Tibial nerve (tissue), 4 donors: ENCODE measurements at regions not wholly inside any gene's neighbourhood (a gene's known extent, or its start where the extent isn't known, plus 50 kb on each side); places are given as distances from the start of the nearest gene placed in this dataset.

Experiments used
- EP300 ChIP-seq, 2 donors: sonication (generic); formaldehyde crosslinking; IDR thresholded peaks; one replicate each; pipeline ENCODE4 v1.6.1; 2017; ENCODE audit warnings: antibody characterized with exemption in 2 of 2, mild to moderate bottlenecking in 1 of 2
- TF ChIP-seq, protein P1 (sequence below), 5 experiments: fragments of 200-600 bp in 3 of 5; fragments of 450-650 bp in 2 of 5; sonication (generic) in 3 of 5; IDR thresholded peaks; one replicate each; pipeline ENCODE4 v1.5.1; 2016 to 2019; ENCODE audit warnings: antibody characterized with exemption in 5 of 5, mild to moderate bottlenecking in 3 of 5, moderate library complexity in 2 of 5

DNA sequence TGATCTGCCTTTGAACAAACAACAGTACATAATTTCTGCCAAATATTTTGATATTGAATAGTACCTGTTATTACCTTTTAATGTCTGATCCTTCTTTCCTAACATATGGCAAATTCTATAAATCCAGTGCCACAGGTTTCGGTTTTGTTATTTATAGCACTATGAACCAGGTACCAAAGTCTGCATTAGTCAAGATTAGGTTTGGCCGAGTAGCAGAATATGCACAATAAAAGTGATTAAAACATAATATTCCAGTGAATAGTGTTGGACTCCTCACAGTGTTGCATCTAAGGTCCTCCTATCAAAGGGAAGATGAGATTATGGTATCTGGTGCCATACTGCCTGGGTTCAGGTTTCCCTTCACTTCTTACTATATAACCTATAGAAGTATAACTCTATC is 599.0 kb downstream of the ZPLD1 start:
- TF ChIP-seq, protein P1, sequence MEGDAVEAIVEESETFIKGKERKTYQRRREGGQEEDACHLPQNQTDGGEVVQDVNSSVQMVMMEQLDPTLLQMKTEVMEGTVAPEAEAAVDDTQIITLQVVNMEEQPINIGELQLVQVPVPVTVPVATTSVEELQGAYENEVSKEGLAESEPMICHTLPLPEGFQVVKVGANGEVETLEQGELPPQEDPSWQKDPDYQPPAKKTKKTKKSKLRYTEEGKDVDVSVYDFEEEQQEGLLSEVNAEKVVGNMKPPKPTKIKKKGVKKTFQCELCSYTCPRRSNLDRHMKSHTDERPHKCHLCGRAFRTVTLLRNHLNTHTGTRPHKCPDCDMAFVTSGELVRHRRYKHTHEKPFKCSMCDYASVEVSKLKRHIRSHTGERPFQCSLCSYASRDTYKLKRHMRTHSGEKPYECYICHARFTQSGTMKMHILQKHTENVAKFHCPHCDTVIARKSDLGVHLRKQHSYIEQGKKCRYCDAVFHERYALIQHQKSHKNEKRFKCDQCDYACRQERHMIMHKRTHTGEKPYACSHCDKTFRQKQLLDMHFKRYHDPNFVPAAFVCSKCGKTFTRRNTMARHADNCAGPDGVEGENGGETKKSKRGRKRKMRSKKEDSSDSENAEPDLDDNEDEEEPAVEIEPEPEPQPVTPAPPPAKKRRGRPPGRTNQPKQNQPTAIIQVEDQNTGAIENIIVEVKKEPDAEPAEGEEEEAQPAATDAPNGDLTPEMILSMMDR (IDR thresholded peaks at IDR 0.05): no peak
- no peak for TF ChIP-seq EP300 (IDR thresholded peaks at IDR 0.05)
